GM19468 (cell line): ENCODE measurements at regions not wholly inside any gene's neighbourhood (a gene's known extent, or its start where the extent isn't known, plus 50 kb on each side); places are given as distances from the start of the nearest gene placed in this dataset.
A peak's percentile ranks its signal among the peaks of the same experiment; 100 is the strongest.
"Not testable (repeated sequence)": the region's sequence is repeated elsewhere in the genome, so short reads cannot be mapped to it uniquely, and the experiment has no call there.

Experiments
- ATAC-seq: cut with Tn5 transposase; IDR thresholded peaks from one replicate; pipeline ENCODE4 v1.9.1; 2021; ENCODE audit warnings: mild to moderate bottlenecking, moderate library complexity, moderate number of reproducible peaks; ENCODE audit not compliant: unreplicated experiment; ENCODE audit errors: extremely low read depth

- ATAC-seq, result not testable (repeated sequence)
These were observed 232.1 kb upstream of the ZFP64 start for GRCh38 chr20:52423536-52424140.

- ATAC-seq, result no peak
These were observed 231.2 kb upstream of the ZFP64 start for GRCh38 chr20:52422574-52423336.

- ATAC-seq, result no peak
These were observed 229.2 kb upstream of the ZFP64 start for GRCh38 chr20:52420805-52421204.

- ATAC-seq, result no peak
These were observed 227.6 kb upstream of the ZFP64 start for GRCh38 chr20:52419205-52419604.

GRCh38 chr20:52416953-52417352 lies 225.4 kb upstream of the ZFP64 start:
- no peak for ATAC-seq

GRCh38 chr20:52411611-52412010 lies 220.0 kb upstream of the ZFP64 start:
- ATAC-seq, result no peak

- no peak for ATAC-seq
These were observed 219.2 kb upstream of the ZFP64 start for GRCh38 chr20:52410731-52411234.

- ATAC-seq, result no peak
These were observed 218.6 kb upstream of the ZFP64 start for GRCh38 chr20:52410182-52410647.

- ATAC-seq, result no peak
These were observed 214.4 kb upstream of the ZFP64 start for GRCh38 chr20:52405986-52406385.

- ATAC-seq, result peak; percentile 51
These were observed 213.8 kb upstream of the ZFP64 start for GRCh38 chr20:52405417-52405816.

GRCh38 chr20:52404671-52405070 lies 213.1 kb upstream of the ZFP64 start:
- no peak for ATAC-seq

- ATAC-seq, result no peak
These were observed 211.4 kb upstream of the ZFP64 start for GRCh38 chr20:52402950-52403349.

GRCh38 chr20:52402514-52402913 lies 210.9 kb upstream of the ZFP64 start:
- ATAC-seq, result no peak

- no peak for ATAC-seq
These were observed 209.9 kb upstream of the ZFP64 start for GRCh38 chr20:52401431-52401830.

GRCh38 chr20:52399352-52399751 lies 207.8 kb upstream of the ZFP64 start:
- no peak for ATAC-seq

GRCh38 chr20:52389606-52390005 lies 198.0 kb upstream of the ZFP64 start:
- no peak for ATAC-seq

GRCh38 chr20:52383995-52384621 lies 192.5 kb upstream of the ZFP64 start:
- ATAC-seq, result no peak

GRCh38 chr20:52382933-52383332 lies 191.4 kb upstream of the ZFP64 start:
- ATAC-seq, result no peak

GRCh38 chr20:52379723-52380336 lies 188.3 kb upstream of the ZFP64 start:
- ATAC-seq, result no peak

- no peak for ATAC-seq
These were observed 180.6 kb upstream of the ZFP64 start for GRCh38 chr20:52372169-52372568.

GRCh38 chr20:52365688-52366087 lies 174.1 kb upstream of the ZFP64 start:
- no peak for ATAC-seq
